ENCODE measurements at regions not wholly inside any gene's neighbourhood (a gene's known extent, or its start where the extent isn't known, plus 50 kb on each side); places are given as distances from the start of the nearest gene placed in this dataset.

DNA sequence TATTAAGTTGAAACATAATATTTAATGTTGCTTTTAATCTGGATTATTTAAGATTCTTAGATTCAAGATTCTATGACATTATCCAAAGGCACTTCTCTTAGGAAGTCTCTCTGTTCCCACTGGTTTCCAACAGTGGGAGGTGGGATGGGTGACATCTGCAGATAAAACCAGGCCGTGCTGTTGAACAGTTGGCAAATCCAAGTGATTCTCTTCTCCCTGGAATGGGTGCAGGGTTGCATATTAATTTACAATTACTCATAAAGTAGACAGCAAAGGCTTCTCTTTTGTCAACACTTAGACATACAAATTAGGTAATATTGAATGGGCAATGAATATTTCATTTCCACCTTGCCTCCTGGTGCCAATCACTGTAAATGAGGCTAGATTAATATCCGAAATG lies 233.7 kb upstream of the IL12B start:
- Histone ChIP-seq H3K36me3 (ENCODE audit: control insufficient read depth, insufficient read depth, low read length) (no peaks in the 10 kb centered on the region), H3K27me3 (ENCODE audit: control insufficient read depth, insufficient read depth, low read length) (peaks cover 4% of the 10 kb centered on the region), H3K4me3 (ENCODE audit: low read depth, low read length) (no peak overlapping the region)
- TF ChIP-seq, protein P1, sequence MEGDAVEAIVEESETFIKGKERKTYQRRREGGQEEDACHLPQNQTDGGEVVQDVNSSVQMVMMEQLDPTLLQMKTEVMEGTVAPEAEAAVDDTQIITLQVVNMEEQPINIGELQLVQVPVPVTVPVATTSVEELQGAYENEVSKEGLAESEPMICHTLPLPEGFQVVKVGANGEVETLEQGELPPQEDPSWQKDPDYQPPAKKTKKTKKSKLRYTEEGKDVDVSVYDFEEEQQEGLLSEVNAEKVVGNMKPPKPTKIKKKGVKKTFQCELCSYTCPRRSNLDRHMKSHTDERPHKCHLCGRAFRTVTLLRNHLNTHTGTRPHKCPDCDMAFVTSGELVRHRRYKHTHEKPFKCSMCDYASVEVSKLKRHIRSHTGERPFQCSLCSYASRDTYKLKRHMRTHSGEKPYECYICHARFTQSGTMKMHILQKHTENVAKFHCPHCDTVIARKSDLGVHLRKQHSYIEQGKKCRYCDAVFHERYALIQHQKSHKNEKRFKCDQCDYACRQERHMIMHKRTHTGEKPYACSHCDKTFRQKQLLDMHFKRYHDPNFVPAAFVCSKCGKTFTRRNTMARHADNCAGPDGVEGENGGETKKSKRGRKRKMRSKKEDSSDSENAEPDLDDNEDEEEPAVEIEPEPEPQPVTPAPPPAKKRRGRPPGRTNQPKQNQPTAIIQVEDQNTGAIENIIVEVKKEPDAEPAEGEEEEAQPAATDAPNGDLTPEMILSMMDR (IDR thresholded peaks at IDR 0.05; ENCODE audit: insufficient read depth, low read length, severe bottlenecking): no peak
- DNase-seq (ENCODE audit: low read depth) (peak; percentile 37), FAIRE-seq (no peak)

DNA sequence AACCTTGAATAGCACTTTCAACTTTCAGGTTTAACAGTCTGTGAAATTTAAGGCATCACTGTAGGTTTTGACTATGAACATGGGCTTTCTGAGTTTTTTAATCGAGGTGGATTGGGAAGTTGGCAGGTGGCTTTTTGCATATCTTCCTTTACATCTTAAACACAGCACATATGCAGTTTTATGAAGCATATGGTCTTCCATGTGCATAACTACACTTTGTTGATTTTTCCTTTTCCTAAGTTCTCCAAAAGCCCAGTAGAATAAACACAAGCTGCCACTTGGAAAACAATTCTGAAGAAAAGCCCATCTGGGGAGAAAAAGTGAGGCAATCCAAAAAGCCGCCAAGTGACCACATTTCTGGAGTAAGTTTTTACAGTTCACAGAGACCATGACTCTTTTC lies 236.5 kb upstream of the IL12B start:
- no peak for FAIRE-seq
- TF ChIP-seq, protein P1 (IDR thresholded peaks at IDR 0.05; ENCODE audit: insufficient read depth, low read length, severe bottlenecking): no peak

DNA sequence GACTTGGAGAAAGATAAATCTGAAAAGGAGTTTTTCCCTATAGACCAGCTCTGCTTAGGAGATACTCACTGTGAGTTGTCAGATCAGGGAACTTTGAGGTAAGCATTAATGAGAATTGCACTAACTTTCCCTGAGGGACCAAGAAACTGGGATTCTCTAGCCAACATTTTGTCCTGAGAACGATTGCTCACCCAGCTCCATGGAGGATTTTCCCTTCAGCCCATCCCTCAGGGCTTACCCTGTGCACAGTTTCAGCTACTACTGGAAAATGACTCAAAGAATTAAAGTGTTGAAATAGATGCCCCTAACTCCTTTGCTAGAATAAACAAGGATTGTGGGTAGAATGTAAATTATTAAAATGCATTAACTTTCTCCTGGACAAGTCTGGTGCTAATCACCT lies 237.2 kb upstream of the IL12B start:
- H3K36me3 ChIP-seq (ENCODE audit: control insufficient read depth, insufficient read depth, low read length): no peaks in the 10 kb centered on the region
- TF ChIP-seq, protein P1 (IDR thresholded peaks at IDR 0.05; ENCODE audit: insufficient read depth, low read length, severe bottlenecking): no peak
- FAIRE-seq: no peak
- no peaks in the 10 kb centered on the region for H3K27me3 ChIP-seq (ENCODE audit: control insufficient read depth, insufficient read depth, low read length)
- DNase-seq (ENCODE audit: low read depth): no peak
- no peak overlapping the region for H3K4me3 ChIP-seq (ENCODE audit: low read depth, low read length)

More for the DNA sequence above, 236.5 kb upstream of the IL12B start:
- Histone ChIP-seq H3K36me3 (ENCODE audit: control insufficient read depth, insufficient read depth, low read length) (no peaks in the 10 kb centered on the region), H3K4me3 (ENCODE audit: low read depth, low read length) (no peak overlapping the region), H3K27me3 (ENCODE audit: control insufficient read depth, insufficient read depth, low read length) (no peaks in the 10 kb centered on the region)
- DNase-seq (ENCODE audit: low read depth): no peak

DNA sequence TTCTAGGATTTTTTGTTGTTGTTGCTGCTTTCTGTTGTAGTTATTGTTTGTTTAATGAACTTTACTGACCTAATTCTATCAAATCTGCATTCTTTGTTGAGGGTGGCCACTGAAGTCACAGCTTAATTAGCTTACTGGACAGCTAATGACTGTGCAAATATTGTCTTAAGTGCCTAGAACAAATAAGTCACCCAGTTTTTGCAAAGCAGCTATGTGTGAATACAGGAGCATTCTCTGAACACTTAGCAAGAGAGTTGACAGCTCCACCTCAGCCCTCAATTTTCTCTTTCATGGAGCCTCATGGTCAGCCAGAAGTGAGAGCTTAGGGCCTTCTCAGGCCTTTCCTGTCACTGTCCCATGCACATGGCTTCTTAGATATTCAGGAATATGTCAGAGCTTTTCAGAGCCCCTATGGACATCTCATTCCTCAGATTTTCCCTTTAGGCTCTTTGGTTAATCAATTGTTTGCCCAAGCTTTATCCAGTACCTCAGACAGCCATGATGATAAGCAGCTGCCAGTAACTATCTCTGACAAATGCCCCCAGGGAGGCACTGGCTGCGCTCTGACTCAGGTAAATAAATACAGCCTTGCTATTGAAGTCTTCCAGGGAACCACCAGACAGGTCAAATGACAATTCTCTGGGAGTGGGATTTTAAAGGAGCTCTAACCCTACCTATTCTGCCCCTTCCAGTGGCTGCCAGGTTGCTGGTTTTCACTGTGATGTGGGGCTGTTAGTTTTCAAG lies 241.4 kb upstream of the IL12B start:
- DNase-seq (ENCODE audit: low read depth) (peak; percentile 68), FAIRE-seq (no peak)
- H3K4me3 ChIP-seq (ENCODE audit: low read depth, low read length): no peak overlapping the region
- no peaks in the 10 kb centered on the region for H3K36me3 ChIP-seq (ENCODE audit: control insufficient read depth, insufficient read depth, low read length)
- H3K27me3 ChIP-seq (ENCODE audit: control insufficient read depth, insufficient read depth, low read length): no peaks in the 10 kb centered on the region
- TF ChIP-seq, protein P1 (IDR thresholded peaks at IDR 0.05; ENCODE audit: insufficient read depth, low read length, severe bottlenecking): no peak

DNA sequence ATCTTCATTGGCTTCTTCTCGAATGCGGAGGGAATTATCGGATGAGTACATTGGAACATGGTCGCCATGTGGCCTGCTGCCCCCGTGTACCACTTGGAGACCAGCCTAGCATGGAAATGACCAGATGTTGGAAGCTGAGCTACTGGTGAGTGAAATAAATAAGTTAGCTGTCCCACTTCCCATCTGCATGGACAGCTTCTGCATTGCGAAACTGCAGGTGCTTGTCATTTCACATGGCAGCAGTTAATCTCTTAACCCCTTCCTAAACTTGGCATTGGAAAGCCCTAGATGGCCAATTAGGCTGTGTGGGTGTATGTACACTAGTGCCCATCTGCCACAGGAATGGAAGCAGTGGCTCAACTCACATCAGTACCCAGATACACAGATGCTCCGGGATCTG lies 246.6 kb upstream of the IL12B start:
- DNase-seq (ENCODE audit: low read depth) (no peak), FAIRE-seq (no peak)
- TF ChIP-seq, protein P1 (IDR thresholded peaks at IDR 0.05; ENCODE audit: insufficient read depth, low read length, severe bottlenecking): no peak

More for the DNA sequence above, 246.6 kb upstream of the IL12B start:
- Histone ChIP-seq H3K36me3 (ENCODE audit: control insufficient read depth, insufficient read depth, low read length) (no peaks in the 10 kb centered on the region), H3K27me3 (ENCODE audit: control insufficient read depth, insufficient read depth, low read length) (no peaks in the 10 kb centered on the region), H3K4me3 (ENCODE audit: low read depth, low read length) (no peak overlapping the region)

Measured in bronchial epithelial cell (primary cell).